ENCODE measurements at regions not wholly inside any gene's neighbourhood (a gene's known extent, or its start where the extent isn't known, plus 50 kb on each side); places are given as distances from the start of the nearest gene placed in this dataset.
"Not testable (repeated sequence)": the region's sequence is repeated elsewhere in the genome, so short reads cannot be mapped to it uniquely, and the experiment has no call there.

DNA sequence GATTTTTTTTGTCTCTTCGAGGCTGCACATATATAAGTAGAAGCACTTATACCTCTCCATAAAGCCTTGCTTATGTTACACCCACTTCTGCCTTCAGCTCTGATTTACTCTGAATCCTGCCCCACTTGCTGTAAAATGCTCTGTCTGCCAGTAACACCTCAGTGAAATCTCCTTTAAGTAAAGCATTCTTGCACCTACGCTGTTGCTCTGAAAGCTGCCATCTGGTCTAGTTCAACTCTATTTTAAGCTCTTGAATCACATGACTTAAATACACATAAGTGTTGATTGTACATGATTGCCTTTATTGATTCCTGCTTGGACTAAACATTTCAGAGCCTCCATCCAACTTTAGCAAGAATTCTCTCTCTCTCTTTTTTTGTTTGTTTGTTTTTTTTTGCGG is 609.0 kb upstream of the CELF4 start:
- Histone ChIP-seq H3K36me3 (no peaks in the 10 kb centered on the region), H3K27me3 (no peaks in the 10 kb centered on the region), H3K4me1 (no peaks in the 10 kb centered on the region), H3K4me3 (no peak overlapping the region), H3K9me3 (no peaks in the 10 kb centered on the region), H3K27ac (no peak overlapping the region)
- WGBS, 2 donors (ENCODE audit: low coverage in 1 of 2), result 20 to 39% methylated on average over 2 to 3 of the region's 3 CpGs
- intact Hi-C loops (cut with DNase I; ENCODE audit: low total_unique reads) (no loop called here), in situ Hi-C loops (cut with MboI; ENCODE audit: low pct_ligation_motif_present in 1 of 4, low pct_unique_long_range_greater_than_20kb in 1 of 4, low sequenced_read_pairs in 3 of 4) (loop anchor here in 1 of 4 donors (25.0 kb wide), 1 partner anchor 88 kb away; no protein-coding TSS in a partner anchor)
- no peak for DNase-seq
- TF ChIP-seq, protein P1, sequence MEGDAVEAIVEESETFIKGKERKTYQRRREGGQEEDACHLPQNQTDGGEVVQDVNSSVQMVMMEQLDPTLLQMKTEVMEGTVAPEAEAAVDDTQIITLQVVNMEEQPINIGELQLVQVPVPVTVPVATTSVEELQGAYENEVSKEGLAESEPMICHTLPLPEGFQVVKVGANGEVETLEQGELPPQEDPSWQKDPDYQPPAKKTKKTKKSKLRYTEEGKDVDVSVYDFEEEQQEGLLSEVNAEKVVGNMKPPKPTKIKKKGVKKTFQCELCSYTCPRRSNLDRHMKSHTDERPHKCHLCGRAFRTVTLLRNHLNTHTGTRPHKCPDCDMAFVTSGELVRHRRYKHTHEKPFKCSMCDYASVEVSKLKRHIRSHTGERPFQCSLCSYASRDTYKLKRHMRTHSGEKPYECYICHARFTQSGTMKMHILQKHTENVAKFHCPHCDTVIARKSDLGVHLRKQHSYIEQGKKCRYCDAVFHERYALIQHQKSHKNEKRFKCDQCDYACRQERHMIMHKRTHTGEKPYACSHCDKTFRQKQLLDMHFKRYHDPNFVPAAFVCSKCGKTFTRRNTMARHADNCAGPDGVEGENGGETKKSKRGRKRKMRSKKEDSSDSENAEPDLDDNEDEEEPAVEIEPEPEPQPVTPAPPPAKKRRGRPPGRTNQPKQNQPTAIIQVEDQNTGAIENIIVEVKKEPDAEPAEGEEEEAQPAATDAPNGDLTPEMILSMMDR (IDR thresholded peaks at IDR 0.05), result no peak
- TF ChIP-seq POLR2AphosphoS5 (IDR thresholded peaks at IDR 0.05) (no peak), EP300 (IDR thresholded peaks at IDR 0.05; ENCODE audit: low read depth) (no peak), POLR2A (IDR thresholded peaks at IDR 0.05) (no peak)

DNA sequence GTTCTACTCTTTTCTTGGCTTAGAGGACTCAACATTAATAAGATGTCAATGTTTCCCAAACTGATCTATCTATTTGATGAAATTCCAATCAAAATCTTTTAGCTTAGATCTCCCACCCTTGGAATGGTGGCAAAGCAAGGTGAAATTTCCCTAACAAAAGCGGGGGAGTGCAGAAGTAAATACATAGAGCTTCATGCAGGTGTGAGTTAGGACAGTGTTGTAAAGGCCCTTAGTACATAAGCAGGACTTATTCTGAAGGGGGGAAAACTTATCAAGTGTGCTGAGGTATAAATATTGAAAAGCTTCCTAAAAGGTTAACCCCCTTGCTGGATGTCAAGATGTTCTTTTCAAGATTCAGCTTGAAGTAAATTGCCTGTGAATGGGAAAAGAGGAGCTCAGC is 608.6 kb upstream of the CELF4 start:
- 79 to 80% methylated on average over 1 of the region's 1 CpG for WGBS, 2 donors (ENCODE audit: low coverage in 1 of 2)
- no peaks in the 10 kb centered on the region for H3K9me3 ChIP-seq
- H3K27ac ChIP-seq, result no peak overlapping the region
- H3K4me3 ChIP-seq, result no peak overlapping the region
- H3K27me3 ChIP-seq, result no peaks in the 10 kb centered on the region
- in situ Hi-C loops (cut with MboI; ENCODE audit: low pct_ligation_motif_present in 1 of 4, low pct_unique_long_range_greater_than_20kb in 1 of 4, low sequenced_read_pairs in 3 of 4), result loop anchor here in 1 of 4 donors (25.0 kb wide), 1 partner anchor 88 kb away; no protein-coding TSS in a partner anchor
- TF ChIP-seq POLR2A (IDR thresholded peaks at IDR 0.05) (no peak), POLR2AphosphoS5 (IDR thresholded peaks at IDR 0.05) (no peak), EP300 (IDR thresholded peaks at IDR 0.05; ENCODE audit: low read depth) (no peak)
- TF ChIP-seq, protein P1 (IDR thresholded peaks at IDR 0.05), result no peak
- no peak for DNase-seq
- intact Hi-C loops (cut with DNase I; ENCODE audit: low total_unique reads), result no loop called here
- H3K36me3 ChIP-seq, result no peaks in the 10 kb centered on the region
- no peaks in the 10 kb centered on the region for H3K4me1 ChIP-seq

- intact Hi-C loops (cut with DNase I; ENCODE audit: low total_unique reads) (no loop called here), in situ Hi-C loops (cut with MboI; ENCODE audit: low pct_ligation_motif_present in 1 of 4, low pct_unique_long_range_greater_than_20kb in 1 of 4, low sequenced_read_pairs in 3 of 4) (loop anchor here in 1 of 4 donors (25.0 kb wide), 1 partner anchor 91 kb away; no protein-coding TSS in a partner anchor)
- no peaks in the 10 kb centered on the region for H3K27me3 ChIP-seq
- H3K4me1 ChIP-seq, result no peaks in the 10 kb centered on the region
- H3K36me3 ChIP-seq, result no peaks in the 10 kb centered on the region
- H3K4me3 ChIP-seq, result no peak overlapping the region
- no peaks in the 10 kb centered on the region for H3K9me3 ChIP-seq
- DNase-seq, result no peak
- no peak overlapping the region for H3K27ac ChIP-seq
- TF ChIP-seq, protein P1 (IDR thresholded peaks at IDR 0.05), result no peak
- no peak for TF ChIP-seq POLR2AphosphoS5 (IDR thresholded peaks at IDR 0.05)
- no peak for TF ChIP-seq POLR2A (IDR thresholded peaks at IDR 0.05)
- TF ChIP-seq EP300 (IDR thresholded peaks at IDR 0.05; ENCODE audit: low read depth), result no peak
Measured at GRCh38 chr18:38170845-38171244, 605.2 kb upstream of the CELF4 start.

GRCh38 chr18:38167623-38168022 is 602.0 kb upstream of the CELF4 start:
- intact Hi-C loops (cut with DNase I; ENCODE audit: low total_unique reads) (no loop called here), in situ Hi-C loops (cut with MboI; ENCODE audit: low pct_ligation_motif_present in 1 of 4, low pct_unique_long_range_greater_than_20kb in 1 of 4, low sequenced_read_pairs in 3 of 4) (loop anchor here in 1 of 4 donors (25.0 kb wide), 1 partner anchor 95 kb away; no protein-coding TSS in a partner anchor)
- H3K9me3 ChIP-seq, result no peaks in the 10 kb centered on the region
- no peaks in the 10 kb centered on the region for H3K4me1 ChIP-seq
- no peak overlapping the region for H3K27ac ChIP-seq
- no peaks in the 10 kb centered on the region for H3K36me3 ChIP-seq
- no peaks in the 10 kb centered on the region for H3K27me3 ChIP-seq
- WGBS, 2 donors (ENCODE audit: low coverage in 1 of 2), result 61 to 67% methylated on average over 2 of the region's 2 CpGs
- no peak for DNase-seq
- TF ChIP-seq POLR2A (IDR thresholded peaks at IDR 0.05) (no peak), EP300 (IDR thresholded peaks at IDR 0.05; ENCODE audit: low read depth) (no peak), POLR2AphosphoS5 (IDR thresholded peaks at IDR 0.05) (no peak)
- TF ChIP-seq, protein P1 (IDR thresholded peaks at IDR 0.05), result no peak
- H3K4me3 ChIP-seq, result no peak overlapping the region

DNA sequence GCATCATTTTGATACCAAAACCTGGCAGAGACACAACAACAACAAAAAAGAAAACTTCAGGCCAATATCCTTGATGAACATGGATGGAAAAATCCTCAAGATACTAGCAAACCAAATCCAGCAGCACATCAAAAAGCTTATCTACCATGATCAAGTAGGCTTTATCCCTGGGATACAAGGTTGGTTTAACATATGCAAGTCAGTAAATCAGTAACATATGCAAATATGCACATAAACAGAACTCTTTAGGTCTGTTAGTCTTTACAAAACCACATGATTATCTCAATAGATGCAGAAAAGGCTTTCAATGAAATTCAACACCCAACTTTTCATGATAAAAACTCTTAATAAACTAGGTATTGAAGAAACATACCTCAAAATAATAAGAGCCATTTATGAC is 587.5 kb upstream of the CELF4 start:
- H3K27ac ChIP-seq; DNase-seq; H3K9me3 ChIP-seq; H3K36me3 ChIP-seq; H3K27me3 ChIP-seq; H3K4me3 ChIP-seq; intact Hi-C loops (cut with DNase I; ENCODE audit: low total_unique reads); H3K4me1 ChIP-seq: not testable (repeated sequence)
- in situ Hi-C loops (cut with MboI; ENCODE audit: low pct_ligation_motif_present in 1 of 4, low pct_unique_long_range_greater_than_20kb in 1 of 4, low sequenced_read_pairs in 3 of 4), result loop anchor here in 1 of 4 donors (25.0 kb wide), 1 partner anchor 109 kb away; no protein-coding TSS in a partner anchor
